GM12874 (cell line): ENCODE measurements at regions not wholly inside any gene's neighbourhood (a gene's known extent, or its start where the extent isn't known, plus 50 kb on each side); places are given as distances from the start of the nearest gene placed in this dataset.

ENCODE experiments used
- CTCF ChIP-seq: IDR thresholded peaks from 2 replicates; pipeline ENCODE4 v1.5.1; 2011; ENCODE audit warnings: low read depth, mild to moderate bottlenecking, control low read depth, low read length, moderate library complexity; ENCODE audit not compliant: insufficient read depth

- no peak for TF ChIP-seq CTCF
Observed at GRCh38 chr21:38716942-38717341, 88.8 kb upstream of the ETS2 start.

GRCh38 chr21:38718481-38718880 is 87.2 kb upstream of the ETS2 start:
- TF ChIP-seq CTCF = no peak

- no peak for TF ChIP-seq CTCF
Observed at GRCh38 chr21:38720074-38720473, 85.7 kb upstream of the ETS2 start.

- TF ChIP-seq CTCF = no peak
Observed at GRCh38 chr21:38721055-38721454, 84.7 kb upstream of the ETS2 start.

GRCh38 chr21:38721958-38722357 is 83.8 kb upstream of the ETS2 start:
- no peak for TF ChIP-seq CTCF

- TF ChIP-seq CTCF = no peak
Observed at GRCh38 chr21:38725196-38726157, 80.3 kb upstream of the ETS2 start.

GRCh38 chr21:38726482-38726881 is 79.2 kb upstream of the ETS2 start:
- no peak for TF ChIP-seq CTCF
